DMS114 treated with DMSO at 0.1 percent for 48 hours (cell line): ENCODE measurements at regions not wholly inside any gene's neighbourhood (a gene's known extent, or its start where the extent isn't known, plus 50 kb on each side); places are given as distances from the start of the nearest gene placed in this dataset.

Experiments
- DNase-seq: peaks from one replicate; lab custom pipeline; 2025; ENCODE audit not compliant: unreplicated experiment; lab: John Stamatoyannopoulos, UW

DNA sequence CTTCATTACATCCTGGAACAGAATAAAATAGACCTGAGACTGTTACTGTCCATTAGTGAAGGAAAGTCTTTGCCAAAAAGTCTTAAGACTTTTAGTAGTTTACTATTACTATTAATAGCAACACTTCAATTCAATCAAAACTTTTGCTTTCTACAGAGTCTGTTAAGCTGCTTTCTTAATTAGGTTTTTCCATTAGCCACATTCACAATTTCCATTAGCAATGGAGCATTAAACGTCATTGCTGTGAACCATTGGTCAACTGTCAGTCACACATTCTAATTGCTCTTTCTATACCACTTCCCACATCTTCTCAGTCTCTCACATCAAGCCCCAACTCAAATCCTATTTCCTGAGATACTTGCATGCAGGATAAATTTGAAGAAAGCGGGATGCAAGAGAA lies 736.6 kb upstream of the SORCS1 start:
- no peak for DNase-seq

DNA sequence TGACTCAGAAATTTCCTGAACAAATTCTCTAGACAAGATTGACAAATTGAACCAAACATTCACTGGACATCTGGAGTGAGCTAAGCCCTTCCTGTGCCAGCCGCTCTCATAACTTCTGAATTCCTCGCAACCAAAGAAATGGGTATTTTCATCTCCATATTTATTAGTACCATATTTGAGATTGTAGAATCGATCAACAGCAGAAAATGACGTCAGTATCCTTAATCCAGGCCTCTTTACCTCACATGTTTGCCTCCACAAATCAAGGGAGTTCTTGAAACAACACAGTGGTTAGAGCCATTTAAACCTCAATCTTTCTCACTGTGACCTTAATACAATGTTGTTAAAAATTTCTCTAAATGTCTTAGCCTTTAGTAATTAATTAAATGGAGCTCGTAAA lies 735.6 kb upstream of the SORCS1 start:
- no peak for DNase-seq

DNA sequence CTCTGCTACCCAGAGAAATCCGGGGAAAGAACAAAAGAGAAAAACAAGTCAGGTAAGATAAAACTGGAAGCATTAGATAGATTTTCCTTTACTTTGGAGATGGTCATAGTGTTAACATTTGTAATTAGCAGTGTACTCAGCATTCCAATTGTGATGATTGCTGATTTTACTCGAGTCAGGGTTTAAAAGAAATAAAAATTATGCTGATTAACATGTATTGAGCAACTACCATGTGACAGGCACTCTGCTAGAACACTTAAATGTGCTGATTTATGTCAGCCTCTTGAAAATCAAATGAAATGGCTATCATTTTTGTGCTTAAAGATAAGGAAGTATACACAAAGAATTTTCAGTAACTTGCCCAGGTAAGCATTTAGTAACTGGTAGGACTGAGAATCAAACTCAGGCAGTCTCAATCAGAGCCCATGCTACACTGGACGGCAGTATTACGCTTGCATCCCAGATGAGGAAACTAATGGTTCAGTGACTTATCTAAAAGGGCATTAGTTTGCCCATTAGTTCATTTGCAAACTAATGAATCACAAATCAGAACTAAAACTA lies 735.1 kb upstream of the SORCS1 start:
- DNase-seq = no peak

DNA sequence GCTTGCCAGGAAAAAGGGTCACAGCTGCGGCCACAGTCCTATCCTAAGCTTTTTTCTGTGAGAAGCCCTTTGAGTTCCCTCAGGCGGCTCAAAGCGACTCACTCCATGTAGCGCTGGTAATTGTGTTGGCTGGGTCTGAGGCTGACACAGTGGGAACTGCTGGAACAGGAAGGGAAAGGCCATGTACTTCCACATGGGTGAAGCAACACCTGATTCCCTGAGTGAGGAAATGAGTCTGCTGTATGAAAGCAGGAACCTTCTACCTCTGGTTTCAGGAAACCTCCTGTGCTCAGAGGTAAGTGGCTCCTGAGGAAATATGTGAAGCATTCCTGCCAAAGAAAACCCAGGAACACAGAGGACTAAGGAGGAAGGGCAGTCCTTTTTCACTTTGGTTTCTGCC lies 734.6 kb upstream of the SORCS1 start:
- DNase-seq = no peak

DNA sequence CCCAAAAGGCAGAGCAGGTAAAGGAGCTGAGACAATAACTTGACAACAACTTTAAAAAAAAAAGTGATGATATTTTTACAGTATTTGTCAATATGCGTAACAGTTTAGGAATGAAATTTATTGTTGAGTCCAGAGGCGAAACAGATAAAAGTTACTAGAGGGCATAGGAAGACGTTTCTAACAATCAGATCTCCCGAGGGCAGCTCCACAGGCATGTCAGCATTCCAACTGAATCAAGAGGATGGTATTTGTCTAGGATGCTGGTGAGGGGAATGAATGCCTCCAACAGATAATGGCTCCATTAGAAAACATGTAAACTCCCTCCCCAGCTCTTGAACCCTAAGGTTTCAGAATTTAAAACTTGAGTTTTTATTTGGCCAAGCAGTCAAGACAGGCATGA lies 733.9 kb upstream of the SORCS1 start:
- DNase-seq = no peak

DNA sequence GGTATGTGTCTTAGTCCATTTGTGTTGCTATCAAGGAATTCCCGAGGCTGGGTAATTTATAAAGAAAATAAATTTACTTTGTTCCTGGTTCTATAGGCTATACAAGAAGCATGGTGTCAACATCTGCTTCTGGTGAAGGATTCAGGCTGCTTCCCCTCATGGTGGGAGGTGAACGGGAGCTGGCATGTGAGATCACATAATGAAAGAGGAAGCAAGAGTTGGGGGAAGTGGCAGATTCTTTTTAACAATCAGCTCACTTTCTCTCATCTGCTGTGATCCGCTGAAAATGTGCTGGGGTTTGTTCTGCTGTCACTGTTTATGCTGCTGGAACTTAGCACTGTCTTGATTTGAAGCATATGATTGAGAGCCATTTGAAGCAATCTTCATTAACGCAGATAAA lies 730.0 kb upstream of the SORCS1 start:
- DNase-seq = no peak

DNA sequence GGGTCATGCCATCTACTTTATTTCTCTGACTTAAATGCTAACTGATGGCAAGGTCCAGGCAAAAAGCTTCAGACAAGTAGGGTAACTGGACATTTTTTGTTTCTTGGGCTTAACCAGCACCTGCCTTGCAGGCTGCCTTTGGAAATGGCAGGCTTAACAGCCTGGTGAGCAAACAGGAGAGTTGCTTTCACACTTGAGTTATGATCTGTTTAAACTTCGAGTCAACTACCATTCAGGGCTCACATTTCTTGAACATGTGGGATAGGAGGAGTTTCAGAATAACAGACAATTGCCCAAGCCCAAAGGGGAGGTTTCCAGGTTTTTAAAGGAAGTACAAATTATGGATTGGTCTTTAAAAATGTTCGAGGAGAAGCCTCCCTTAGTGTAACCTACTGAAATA lies 724.6 kb upstream of the SORCS1 start:
- no peak for DNase-seq

DNA sequence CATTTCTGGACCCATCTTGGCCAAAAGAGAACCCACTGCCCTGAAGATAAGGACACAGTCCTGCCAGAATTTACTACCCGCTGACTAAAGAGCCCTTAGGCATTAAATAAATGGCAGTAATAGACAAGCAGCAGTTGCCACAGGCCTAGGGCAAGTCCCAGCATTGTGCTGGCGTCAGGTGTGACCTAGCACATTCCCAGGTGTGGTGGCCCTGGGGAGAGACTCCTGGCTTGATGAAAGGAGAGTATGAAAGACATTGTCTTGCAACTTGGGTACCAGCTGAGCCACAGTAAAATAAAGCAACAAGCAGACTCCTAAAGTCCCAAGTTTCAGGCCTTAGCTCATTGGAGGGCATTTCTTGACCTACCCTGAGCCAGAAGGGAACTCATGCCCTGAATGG lies 715.7 kb upstream of the SORCS1 start:
- no peak for DNase-seq

DNA sequence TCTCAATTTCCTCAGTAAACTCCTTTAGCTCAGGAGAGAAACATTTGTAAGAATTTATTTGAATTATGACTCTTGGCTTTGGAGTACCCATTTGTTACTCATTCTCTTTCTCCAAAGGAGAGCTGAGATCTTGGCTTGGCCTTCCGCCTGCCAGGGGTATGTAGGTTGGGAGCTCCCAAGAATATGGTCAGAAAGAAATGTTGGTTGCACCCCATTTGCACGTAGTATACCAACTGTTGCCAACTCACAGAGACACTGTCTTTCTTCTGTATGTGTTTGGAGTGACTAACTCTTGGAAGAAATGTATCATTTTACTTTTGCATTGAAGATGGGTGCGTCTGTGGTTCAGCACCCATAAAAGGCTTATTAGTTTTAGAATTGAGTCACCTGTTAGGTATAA lies 708.5 kb upstream of the SORCS1 start:
- no peak for DNase-seq

DNA sequence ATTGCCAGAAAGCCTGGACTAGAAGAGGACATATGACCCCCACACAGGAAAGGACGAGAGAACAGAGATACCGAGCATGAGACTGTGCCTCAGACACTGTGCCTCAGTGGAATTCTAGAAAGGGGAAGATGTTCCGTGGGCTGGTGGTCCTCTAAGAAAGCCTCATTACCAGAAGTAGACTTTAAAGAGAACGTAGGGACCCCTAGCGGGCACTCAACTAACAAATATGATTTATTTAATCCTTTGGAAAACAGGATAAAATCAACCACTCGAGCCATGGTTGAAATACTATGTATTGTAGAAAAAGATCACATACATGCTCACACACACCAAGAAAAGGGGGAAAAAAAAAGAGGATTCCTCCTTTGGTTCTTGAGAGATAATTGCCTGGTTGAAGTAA lies 701.2 kb upstream of the SORCS1 start:
- DNase-seq = no peak

DNA sequence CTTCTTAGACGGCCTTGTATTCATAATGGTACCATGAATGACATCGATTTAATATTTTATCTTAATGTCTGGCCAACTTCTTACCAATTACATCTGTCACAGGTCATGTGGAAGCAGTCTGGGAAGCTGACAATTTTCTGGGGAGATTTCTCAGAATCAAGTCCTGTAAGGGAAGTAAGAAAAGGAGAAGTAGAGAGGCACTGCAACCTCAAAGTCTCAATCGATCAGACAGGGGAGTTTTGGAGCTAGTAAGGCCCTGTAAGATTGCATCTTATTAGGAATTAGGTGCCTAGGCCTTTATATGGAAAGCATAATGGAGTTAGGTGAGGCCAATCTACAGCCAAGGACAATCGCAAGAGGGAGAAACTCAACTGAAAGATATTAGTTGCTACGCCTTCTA lies 694.6 kb upstream of the SORCS1 start:
- no peak for DNase-seq

DNA sequence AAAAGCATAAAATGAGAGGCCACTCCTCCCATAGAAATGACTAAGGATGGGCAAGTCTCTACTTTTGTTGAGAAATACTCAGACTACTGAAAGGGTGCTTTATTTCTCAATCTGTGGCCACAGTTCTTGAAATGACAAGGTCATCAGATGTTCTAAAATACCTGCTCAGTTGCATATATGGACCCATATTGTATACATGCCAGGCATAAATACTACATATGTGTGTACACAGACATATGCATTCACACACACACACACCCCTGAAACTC lies 691.5 kb upstream of the SORCS1 start:
- DNase-seq = no peak

DNA sequence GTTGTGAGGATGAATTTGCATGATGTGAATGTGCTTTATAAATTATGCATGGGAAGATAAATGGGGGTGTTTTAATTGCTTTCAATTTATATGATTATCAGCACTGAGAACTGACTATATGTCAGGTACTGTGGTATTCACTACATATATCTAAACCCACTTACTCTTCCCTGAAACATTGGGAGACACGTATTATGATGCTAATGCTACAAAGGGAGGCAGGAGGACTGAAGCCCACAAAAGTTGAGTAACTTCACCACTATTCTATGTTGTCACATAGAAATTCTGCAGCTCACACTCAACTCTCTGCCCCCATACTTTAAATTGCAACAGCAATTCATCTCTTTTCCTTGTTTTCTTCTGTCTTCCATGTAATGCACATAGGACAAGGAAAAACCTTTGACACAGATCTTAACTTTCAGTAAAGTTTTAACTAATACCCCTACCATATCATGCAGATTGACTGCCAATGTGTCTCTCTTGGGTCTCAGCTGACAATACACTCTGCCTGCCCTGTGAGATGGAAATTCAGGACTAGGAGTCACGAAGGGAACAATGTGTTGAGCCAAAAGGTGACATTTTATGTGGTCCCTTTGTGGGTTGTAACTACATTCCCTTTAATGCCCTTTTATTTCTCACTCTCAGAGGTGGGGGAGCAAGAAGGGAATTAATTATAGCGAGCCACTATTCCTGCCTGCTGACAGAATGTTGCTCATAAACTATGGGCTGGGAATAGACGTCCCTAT lies 691.0 kb upstream of the SORCS1 start:
- no peak for DNase-seq

DNA sequence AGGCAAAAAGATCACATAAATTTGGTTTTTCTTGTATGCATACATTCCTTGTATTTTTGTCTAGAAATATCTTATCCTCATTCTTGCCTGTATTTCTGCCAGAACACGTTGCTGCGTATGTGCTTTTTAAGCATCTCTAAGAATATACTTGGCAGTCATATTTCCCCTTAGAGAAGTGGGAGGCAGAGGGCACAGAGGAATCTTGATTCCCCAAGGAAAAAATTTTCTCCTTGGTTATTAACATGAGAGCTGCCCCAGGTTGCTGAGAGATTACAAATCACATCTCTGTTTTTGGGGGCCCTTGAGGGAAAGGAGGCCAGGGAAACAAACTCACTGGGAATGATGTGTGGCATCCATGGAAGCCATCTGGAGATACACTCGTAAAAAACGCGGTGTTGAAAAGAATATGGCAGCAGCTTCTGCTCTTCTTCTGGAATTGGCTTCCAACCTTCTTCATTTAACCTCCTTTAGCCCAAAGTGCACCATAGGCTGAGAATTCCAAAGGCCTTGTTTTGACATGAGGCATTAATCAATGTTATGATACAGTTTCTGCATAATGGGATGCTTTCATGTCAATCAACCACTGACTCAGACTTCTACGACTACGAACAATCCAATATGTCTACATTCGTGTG lies 684.3 kb upstream of the SORCS1 start:
- DNase-seq = no peak

DNA sequence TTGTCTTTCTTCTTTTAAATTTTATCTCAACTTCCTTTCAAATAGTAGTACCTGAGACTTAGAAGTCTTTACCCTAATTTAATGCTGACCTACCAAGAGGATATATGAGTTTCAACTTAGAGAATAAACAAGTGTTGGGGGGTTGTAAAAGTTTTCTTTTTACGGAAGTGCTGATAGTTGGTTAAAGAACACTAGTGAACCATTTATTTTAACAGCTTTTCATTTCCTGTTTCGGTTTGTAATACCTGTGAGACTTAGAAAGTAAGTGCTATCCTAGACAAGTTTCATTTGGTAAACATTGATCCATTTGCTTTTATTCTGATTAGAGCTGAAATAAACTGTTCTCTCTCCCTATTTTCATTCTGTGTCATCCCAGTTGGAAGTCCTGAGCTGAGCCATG lies 683.1 kb upstream of the SORCS1 start:
- DNase-seq = no peak

DNA sequence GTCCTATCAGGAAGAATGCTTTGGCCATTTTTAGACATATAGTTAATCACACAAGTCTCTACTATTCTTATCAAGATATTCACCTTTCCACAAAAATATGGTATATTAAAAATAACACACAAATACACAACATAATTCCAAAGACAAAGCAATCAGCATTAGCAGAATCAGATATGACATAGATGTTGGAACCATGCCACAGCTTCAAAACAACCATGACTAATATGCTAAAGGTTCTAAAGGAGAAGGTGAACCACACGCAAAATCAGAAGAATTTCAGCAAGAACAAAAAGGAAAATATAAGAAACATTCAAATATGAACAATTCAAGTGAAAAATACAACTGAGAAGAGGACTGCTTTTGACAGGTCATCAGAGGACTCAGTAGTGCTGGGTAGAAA lies 670.2 kb upstream of the SORCS1 start:
- DNase-seq = no peak

DNA sequence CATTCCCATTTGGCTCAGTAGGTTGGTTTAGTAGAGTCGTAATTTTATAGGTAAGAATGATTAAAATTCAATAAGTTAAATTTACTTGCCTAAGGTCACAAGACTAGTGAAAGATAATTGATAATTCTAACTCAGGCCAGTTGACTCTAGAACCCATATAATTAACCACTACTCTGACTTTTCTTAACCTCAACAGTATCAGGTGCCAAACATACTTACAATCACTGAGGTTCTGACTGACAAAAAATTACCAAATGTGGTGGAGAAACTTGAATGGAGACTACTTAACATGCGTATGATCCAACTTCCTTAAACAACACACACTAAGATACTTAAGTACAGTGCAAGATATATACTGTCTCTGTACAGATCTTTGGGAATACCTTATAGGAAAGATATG lies 667.3 kb upstream of the SORCS1 start:
- DNase-seq = no peak

DNA sequence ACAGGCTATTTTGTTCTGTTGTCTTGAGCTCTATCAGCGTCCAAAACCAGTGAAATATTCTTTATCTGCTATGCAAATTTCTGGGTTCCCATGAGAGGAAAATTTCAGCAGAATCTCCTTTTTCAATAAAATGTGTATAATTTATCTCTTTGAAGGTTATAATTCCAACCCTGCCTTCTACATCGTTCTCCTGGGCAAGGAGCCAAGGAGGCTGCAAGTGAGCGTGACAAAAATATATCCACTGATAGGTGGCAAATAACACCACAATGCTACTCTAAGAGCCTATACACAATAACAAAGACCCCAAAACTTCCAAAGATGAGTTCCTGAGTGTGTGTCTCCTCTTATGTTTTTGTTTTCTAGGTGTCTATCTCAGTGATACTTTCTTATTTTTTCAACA lies 664.7 kb upstream of the SORCS1 start:
- no peak for DNase-seq

DNA sequence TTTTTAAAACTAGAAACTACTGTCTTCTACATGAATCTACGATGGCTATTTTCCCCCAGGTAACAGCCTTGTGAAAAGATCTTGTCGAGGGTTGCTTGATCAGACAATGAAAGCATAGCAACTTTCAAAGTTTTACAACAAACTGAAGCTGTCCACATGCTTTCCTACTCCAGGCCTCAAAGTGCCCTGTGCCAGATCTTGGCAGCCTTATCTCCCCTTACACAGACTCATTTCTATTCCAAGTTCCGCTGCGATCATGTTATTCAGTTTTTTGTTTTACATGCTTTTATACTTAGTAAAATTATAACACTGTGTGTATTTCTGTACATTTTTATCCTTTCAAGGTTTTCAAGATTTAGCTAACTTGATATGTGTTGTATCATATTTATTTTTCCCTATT lies 661.7 kb upstream of the SORCS1 start:
- DNase-seq = no peak

DNA sequence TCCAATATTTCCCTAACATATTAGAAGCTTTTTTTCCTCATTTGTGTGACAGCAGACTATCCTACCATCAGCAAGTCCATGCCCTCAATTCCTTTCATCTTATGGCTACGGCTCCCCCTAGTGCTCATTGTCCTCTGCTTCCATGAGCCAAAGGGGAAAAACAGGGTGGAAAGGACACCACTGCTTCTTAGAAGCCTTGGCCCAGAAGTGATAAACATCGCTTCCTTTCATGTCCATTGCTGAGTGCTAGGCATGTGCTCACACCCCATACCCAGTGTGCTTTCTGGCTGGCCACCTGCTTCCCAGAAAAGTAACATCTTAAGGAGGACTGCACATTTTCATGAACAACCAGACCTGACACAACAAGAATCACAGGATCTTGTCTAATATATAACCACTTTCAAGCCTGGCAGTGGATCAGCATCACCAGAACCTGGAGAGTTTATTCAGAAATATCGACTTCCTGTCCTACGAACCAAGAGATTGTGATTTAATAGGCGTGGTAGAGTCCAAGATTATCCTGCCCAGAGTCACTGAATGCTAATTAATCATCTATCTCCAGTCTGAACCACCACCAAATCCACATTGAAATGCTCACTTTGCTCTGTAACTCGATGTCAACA lies 650.5 kb upstream of the SORCS1 start:
- DNase-seq = peak; percentile 24

DNA sequence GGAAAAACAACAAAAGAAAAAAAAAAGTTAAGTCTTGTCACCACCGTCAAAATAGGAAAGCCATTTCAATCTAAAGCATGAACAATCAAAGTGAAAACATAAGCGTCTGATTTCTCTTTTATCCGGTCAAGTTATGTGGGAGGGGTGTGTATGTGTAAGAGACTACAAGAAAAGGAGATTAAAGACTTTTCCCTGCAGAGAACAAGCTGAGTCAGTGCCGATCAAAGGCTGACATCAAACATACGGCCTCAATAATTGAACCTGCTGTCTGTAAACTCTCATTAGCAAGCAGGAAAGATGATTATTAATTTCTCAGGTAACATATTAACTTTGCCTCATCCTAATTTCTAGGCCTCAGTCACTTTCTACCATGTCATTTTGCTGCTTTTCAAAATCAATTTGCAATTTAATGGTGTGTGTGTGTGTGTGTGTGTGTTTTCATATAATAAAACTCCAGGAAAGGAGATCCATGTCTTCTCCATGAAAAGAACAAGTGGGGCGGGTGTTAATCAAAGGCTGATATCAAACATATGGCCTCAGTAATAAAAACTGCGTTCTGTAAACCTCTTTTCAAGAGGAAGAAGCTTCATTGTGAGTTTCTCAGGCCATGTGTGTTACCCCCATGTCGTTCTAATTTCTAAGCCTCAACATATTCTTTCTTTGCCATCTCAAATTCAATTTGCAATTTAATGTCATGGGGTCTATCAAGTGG lies 649.1 kb upstream of the SORCS1 start:
- no peak for DNase-seq

DNA sequence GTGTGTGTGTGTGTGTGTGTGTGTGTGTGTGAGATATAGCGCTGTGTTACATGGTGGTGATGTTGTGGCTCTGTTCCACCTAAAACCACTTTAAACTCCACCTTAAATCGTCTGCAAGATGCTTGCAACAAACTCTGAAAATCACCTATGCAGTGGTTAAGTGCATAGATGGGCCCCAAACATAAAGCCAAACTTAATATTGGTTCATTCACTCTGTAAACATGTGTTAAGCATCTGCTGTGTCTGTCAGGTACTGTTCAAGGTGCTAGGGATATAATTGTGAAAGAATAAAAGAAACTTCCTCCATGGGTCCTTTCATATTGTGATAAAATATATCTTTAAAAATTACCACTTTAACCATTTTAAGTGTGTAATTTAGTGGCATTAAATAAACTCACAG lies 645.4 kb upstream of the SORCS1 start:
- no peak for DNase-seq
